Karpas-422 (cell line): ENCODE measurements at regions not wholly inside any gene's neighbourhood (a gene's known extent, or its start where the extent isn't known, plus 50 kb on each side); places are given as distances from the start of the nearest gene placed in this dataset.

Experiments
- DNase-seq: peaks from one replicate; pipeline ENCODE4 v3.0.0-alpha.2; 2015
- H2AFZ ChIP-seq: fragments of 200-600 bp; sonication (generic); 2 replicates; pipeline ENCODE4 v1.6.1; 2014; ENCODE audit warnings: antibody characterized with exemption, low read length, mixed read lengths
- H3K27ac ChIP-seq: fragments of 200-600 bp; sonication (generic); 2 replicates; pipeline ENCODE4 v1.5.1; 2014; ENCODE audit warnings: mild to moderate bottlenecking, low read length, moderate library complexity
- H3K27me3 ChIP-seq: fragments of 200-600 bp; sonication (generic); 2 replicates; pipeline ENCODE4 v1.6.1; 2014; ENCODE audit warnings: low read length, mixed read lengths
- H3K36me3 ChIP-seq: fragments of 200-600 bp; sonication (generic); 2 replicates; pipeline ENCODE4 v1.6.1; 2014; ENCODE audit warnings: low read length, mixed read lengths; ENCODE audit not compliant: insufficient read depth
- H3K4me1 ChIP-seq: fragments of 200-600 bp; sonication (generic); 2 replicates; pipeline ENCODE4 v1.6.1; 2014; ENCODE audit warnings: mild to moderate bottlenecking, low read length, mixed read lengths
- H3K4me2 ChIP-seq: fragments of 200-600 bp; sonication (generic); 2 replicates; pipeline ENCODE4 v1.6.1; 2014; ENCODE audit warnings: low read length, low read depth, mild to moderate bottlenecking; ENCODE audit not compliant: poor library complexity, severe bottlenecking
- H3K4me3 ChIP-seq: fragments of 200-600 bp; sonication (generic); 2 replicates; pipeline ENCODE4 v1.5.1; 2014; ENCODE audit warnings: mild to moderate bottlenecking, antibody characterized with exemption, low read length, mixed read lengths
- H3K79me2 ChIP-seq: fragments of 200-600 bp; sonication (generic); 2 replicates; pipeline ENCODE4 v1.6.1; 2014; ENCODE audit warnings: mild to moderate bottlenecking, low read length, mixed read lengths
- H3K9ac ChIP-seq: fragments of 200-600 bp; sonication (generic); 2 replicates; pipeline ENCODE4 v1.6.0; 2014; ENCODE audit warnings: low read length
- H3K9me2 ChIP-seq: fragments of 200-600 bp; sonication (generic), shearing (Covaris generic); replicated peaks from 2 replicates; pipeline ENCODE4 v1.6.0; 2014; ENCODE audit warnings: mild to moderate bottlenecking, low read length, moderate library complexity; ENCODE audit not compliant: insufficient read depth
- H3K9me3 ChIP-seq: fragments of 300-700, 200-600 bp; sonication (generic); 2 replicates; pipeline ENCODE4 v1.6.1; 2014; ENCODE audit warnings: low read length, mixed read lengths
- H4K20me1 ChIP-seq: fragments of 200-600 bp; sonication (generic); 2 replicates; pipeline ENCODE4 v1.6.1; 2014; ENCODE audit warnings: mild to moderate bottlenecking, antibody characterized with exemption, low read length, low read depth; ENCODE audit not compliant: insufficient read depth

DNA sequence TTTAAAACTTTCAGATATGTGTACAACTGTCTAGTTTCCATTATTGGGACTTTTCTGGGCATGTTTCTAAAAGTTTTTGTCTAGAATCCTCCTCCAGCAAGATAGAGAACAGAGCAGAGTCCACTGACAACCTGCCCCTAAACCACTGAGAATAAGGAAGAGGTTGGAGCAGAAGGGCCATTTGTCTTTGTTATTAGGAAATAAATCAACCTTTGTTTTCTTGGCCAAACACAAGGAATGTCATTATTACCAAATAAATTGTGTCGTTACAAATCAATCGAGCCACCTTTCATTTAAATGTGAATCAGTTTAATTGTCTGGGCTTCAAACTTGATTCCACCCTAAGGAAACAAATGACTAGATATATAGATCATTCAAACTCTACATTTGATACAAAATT is 81.4 kb downstream of the GAS1 start:
- Histone ChIP-seq H2AFZ (no peak overlapping the region), H3K4me3 (no peak overlapping the region), H3K9me3 (no peaks in the 10 kb centered on the region), H3K79me2 (no peaks in the 10 kb centered on the region), H4K20me1 (no peaks in the 10 kb centered on the region), H3K4me1 (peaks cover 3% of the 10 kb centered on the region; the same call in 1 of the 2 replicates), H3K9me2 (no peaks in the 10 kb centered on the region), H3K36me3 (no peaks in the 10 kb centered on the region), H3K9ac (no peak overlapping the region), H3K27me3 (no peaks in the 10 kb centered on the region), H3K4me2 (no peak overlapping the region), H3K27ac (no peak overlapping the region)
- no peak for DNase-seq

DNA sequence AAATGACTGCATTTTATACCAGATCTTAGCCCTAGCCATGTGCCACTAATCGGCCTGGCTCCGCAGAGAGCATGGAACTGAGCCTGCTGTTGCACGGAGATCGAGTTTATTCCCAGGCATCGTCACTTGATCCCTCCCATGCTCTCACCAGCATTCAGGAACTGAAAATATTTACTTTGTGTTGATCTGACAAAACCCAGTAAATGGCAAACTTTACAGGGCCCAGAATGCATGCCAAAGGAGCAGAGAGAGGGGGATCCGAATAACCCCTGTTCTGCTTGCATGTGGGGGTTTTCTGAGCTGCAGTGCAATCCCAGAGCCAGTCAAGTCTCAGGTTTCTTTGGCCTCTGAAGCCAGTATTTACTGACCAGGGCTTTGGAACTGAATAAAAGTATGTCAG is 87.3 kb downstream of the GAS1 start:
- Histone ChIP-seq H3K9me2 (no peaks in the 10 kb centered on the region), H3K27me3 (no peaks in the 10 kb centered on the region), H3K4me3 (no peak overlapping the region), H3K79me2 (no peaks in the 10 kb centered on the region), H3K9ac (no peak overlapping the region), H2AFZ (no peak overlapping the region), H3K4me1 (no peaks in the 10 kb centered on the region), H4K20me1 (no peaks in the 10 kb centered on the region), H3K9me3 (no peaks in the 10 kb centered on the region), H3K4me2 (no peak overlapping the region), H3K27ac (no peak overlapping the region), H3K36me3 (no peaks in the 10 kb centered on the region)
- DNase-seq: no peak

DNA sequence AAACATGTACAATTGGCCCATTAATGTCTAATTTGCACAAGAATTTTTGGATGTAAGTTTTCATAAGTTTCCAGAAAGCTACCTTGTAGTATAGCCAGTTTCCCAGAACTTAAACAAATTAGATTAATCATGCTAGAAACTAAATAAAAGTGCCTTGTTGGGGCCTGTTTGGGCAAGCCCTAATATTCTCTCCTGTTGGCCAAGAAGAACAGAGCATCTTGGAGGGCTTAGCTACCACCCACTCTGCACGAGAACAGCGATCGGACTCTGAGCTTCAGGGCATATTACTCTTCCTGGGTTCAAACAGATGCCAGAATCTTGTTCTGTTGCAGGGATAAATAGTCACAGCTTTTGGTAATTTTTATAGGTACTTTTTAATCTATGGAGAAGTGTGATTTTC is 88.2 kb downstream of the GAS1 start:
- Histone ChIP-seq H3K36me3 (no peaks in the 10 kb centered on the region), H3K4me2 (no peak overlapping the region), H4K20me1 (no peaks in the 10 kb centered on the region), H3K9ac (no peak overlapping the region), H2AFZ (no peak overlapping the region), H3K9me2 (no peaks in the 10 kb centered on the region), H3K4me3 (no peak overlapping the region), H3K79me2 (no peaks in the 10 kb centered on the region), H3K27ac (no peak overlapping the region), H3K9me3 (no peaks in the 10 kb centered on the region), H3K4me1 (no peaks in the 10 kb centered on the region), H3K27me3 (no peaks in the 10 kb centered on the region)
- DNase-seq: no peak

DNA sequence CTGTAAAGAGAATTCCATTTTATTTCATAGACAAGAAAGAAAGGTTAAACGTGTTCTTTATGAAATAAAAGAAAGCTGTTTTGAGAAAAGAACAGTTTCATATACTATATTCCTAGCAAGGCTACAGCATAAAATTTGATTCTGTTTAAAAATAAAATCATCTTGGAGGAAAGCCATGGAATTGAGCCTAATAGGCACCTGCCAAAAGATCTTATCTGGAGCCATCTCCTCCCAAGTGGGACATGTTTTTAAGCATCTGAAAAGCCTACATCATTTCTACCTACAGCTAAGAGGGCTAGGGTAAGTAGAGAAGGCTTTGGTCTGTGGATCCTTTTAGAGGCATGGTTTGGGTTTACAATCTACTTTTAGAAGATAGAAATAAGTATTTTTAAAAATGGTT is 89.3 kb downstream of the GAS1 start:
- Histone ChIP-seq H3K36me3 (no peaks in the 10 kb centered on the region), H3K27ac (no peak overlapping the region), H3K9me2 (no peaks in the 10 kb centered on the region), H2AFZ (no peak overlapping the region), H3K4me3 (no peak overlapping the region), H3K9ac (no peak overlapping the region), H3K79me2 (no peaks in the 10 kb centered on the region), H3K9me3 (no peaks in the 10 kb centered on the region), H4K20me1 (no peaks in the 10 kb centered on the region), H3K27me3 (no peaks in the 10 kb centered on the region), H3K4me2 (no peak overlapping the region), H3K4me1 (no peaks in the 10 kb centered on the region)
- DNase-seq: no peak

GRCh38 chr9:86856259-86856658 is 91.0 kb downstream of the GAS1 start:
- no peak for DNase-seq
- Histone ChIP-seq H3K9me2 (no peaks in the 10 kb centered on the region), H2AFZ (no peak overlapping the region), H3K27me3 (no peaks in the 10 kb centered on the region), H3K9ac (no peak overlapping the region), H4K20me1 (no peaks in the 10 kb centered on the region), H3K79me2 (no peaks in the 10 kb centered on the region), H3K4me2 (no peak overlapping the region), H3K27ac (no peak overlapping the region), H3K4me3 (no peak overlapping the region), H3K4me1 (no peaks in the 10 kb centered on the region), H3K9me3 (no peaks in the 10 kb centered on the region), H3K36me3 (no peaks in the 10 kb centered on the region)

GRCh38 chr9:86854898-86855523 is 92.3 kb downstream of the GAS1 start:
- Histone ChIP-seq H3K4me1 (no peaks in the 10 kb centered on the region), H4K20me1 (no peaks in the 10 kb centered on the region), H3K79me2 (no peaks in the 10 kb centered on the region)

DNA sequence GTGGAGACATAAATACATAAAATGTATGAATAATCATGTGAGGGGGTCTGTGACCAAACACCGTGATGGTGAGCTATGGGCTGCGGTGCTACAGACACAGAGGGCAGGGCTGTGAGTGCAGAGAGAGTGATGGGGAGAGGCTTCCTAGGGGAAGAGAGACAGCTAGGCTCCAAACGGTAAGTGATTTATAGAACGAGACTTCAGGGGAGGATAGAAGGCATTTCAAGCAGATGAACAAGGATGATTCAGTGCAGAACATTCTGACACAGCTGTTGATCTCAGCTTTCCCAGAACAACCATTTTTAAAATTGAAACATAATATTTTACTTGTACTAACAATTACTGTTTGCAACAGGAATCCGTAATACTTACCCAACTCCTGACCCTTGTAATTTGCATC is 100.7 kb downstream of the GAS1 start:
- no peaks in the 10 kb centered on the region for H4K20me1 ChIP-seq
- no peak overlapping the region for H3K4me2 ChIP-seq
- no peaks in the 10 kb centered on the region for H3K79me2 ChIP-seq
- H3K36me3 ChIP-seq: no peaks in the 10 kb centered on the region
- no peak overlapping the region for H3K9ac ChIP-seq
- no peak overlapping the region for H3K4me3 ChIP-seq
- no peak overlapping the region for H2AFZ ChIP-seq
- H3K4me1 ChIP-seq: no peaks in the 10 kb centered on the region
- H3K9me3 ChIP-seq: no peaks in the 10 kb centered on the region
- DNase-seq: no peak
- H3K9me2 ChIP-seq: no peaks in the 10 kb centered on the region
- H3K27me3 ChIP-seq: no peaks in the 10 kb centered on the region
- no peak overlapping the region for H3K27ac ChIP-seq

More at GRCh38 chr9:86854898-86855523, 92.3 kb downstream of the GAS1 start:
- no peak overlapping the region for H3K4me2 ChIP-seq
- DNase-seq: no peak
- H3K36me3 ChIP-seq: no peaks in the 10 kb centered on the region
- H3K9ac ChIP-seq: no peak overlapping the region
- H2AFZ ChIP-seq: no peak overlapping the region
- H3K27me3 ChIP-seq: no peaks in the 10 kb centered on the region
- no peak overlapping the region for H3K4me3 ChIP-seq
- H3K9me2 ChIP-seq: no peaks in the 10 kb centered on the region
- H3K27ac ChIP-seq: no peak overlapping the region
- no peaks in the 10 kb centered on the region for H3K9me3 ChIP-seq

- Histone ChIP-seq H3K4me1 (no peaks in the 10 kb centered on the region), H2AFZ (no peak overlapping the region), H3K9me2 (no peaks in the 10 kb centered on the region)
Observed at GRCh38 chr9:86843206-86843605, 104.1 kb downstream of the GAS1 start.

DNA sequence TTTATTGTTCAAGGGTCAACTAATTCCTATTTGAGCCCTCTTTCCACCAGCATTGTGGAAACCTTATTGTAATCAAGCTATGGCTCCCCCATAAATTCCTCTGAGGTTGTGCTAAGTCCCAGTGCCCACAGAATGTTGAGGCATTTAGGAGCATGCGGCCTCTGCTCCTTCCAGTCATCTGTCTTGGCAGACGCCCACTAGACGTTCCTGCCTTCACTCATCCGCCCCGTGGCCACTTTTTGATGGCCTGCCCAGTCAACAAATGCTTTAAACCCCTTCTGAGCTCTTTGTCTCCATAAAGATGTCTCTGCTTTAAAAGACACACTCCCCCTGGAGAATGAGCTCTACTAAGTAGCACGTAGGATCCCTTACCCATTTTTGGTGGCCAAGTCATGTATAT is 104.7 kb downstream of the GAS1 start:
- no peaks in the 10 kb centered on the region for H4K20me1 ChIP-seq
- H3K4me3 ChIP-seq: no peak overlapping the region
- H3K27me3 ChIP-seq: no peaks in the 10 kb centered on the region
- H3K36me3 ChIP-seq: no peaks in the 10 kb centered on the region
- no peaks in the 10 kb centered on the region for H3K79me2 ChIP-seq
- H3K9me2 ChIP-seq: no peaks in the 10 kb centered on the region
- no peaks in the 10 kb centered on the region for H3K4me1 ChIP-seq
- no peak overlapping the region for H3K27ac ChIP-seq
- H3K9me3 ChIP-seq: no peaks in the 10 kb centered on the region
- H2AFZ ChIP-seq: no peak overlapping the region
- no peak for DNase-seq
- H3K4me2 ChIP-seq: no peak overlapping the region
- no peak overlapping the region for H3K9ac ChIP-seq

More at GRCh38 chr9:86843206-86843605, 104.1 kb downstream of the GAS1 start:
- no peaks in the 10 kb centered on the region for H3K36me3 ChIP-seq
- no peaks in the 10 kb centered on the region for H3K27me3 ChIP-seq
- H3K9me3 ChIP-seq: no peaks in the 10 kb centered on the region
- no peaks in the 10 kb centered on the region for H3K79me2 ChIP-seq
- H3K27ac ChIP-seq: no peak overlapping the region
- no peaks in the 10 kb centered on the region for H4K20me1 ChIP-seq
- no peak overlapping the region for H3K9ac ChIP-seq
- DNase-seq: no peak
- no peak overlapping the region for H3K4me3 ChIP-seq
- H3K4me2 ChIP-seq: no peak overlapping the region
